Uterus (tissue), 2 donors: ENCODE measurements at regions not wholly inside any gene's neighbourhood (a gene's known extent, or its start where the extent isn't known, plus 50 kb on each side); places are given as distances from the start of the nearest gene placed in this dataset.

Experiments
- POLR2A ChIP-seq, 2 donors: fragments of 450-650 bp; IDR thresholded peaks; one replicate each; pipeline ENCODE4 v1.6.1; 2016; ENCODE audit warnings: antibody characterized with exemption in 2 of 2, mild to moderate bottlenecking in 1 of 2, moderate library complexity in 1 of 2
- TF ChIP-seq, protein P1 (sequence below), 4 experiments: fragments of 200-600 bp in 2 of 4; fragments of 450-650 bp in 2 of 4; sonication (generic) in 2 of 4; IDR thresholded peaks; one replicate each; pipeline ENCODE4 v1.5.1; 2016 to 2019; ENCODE audit warnings: antibody characterized with exemption in 4 of 4, mild to moderate bottlenecking in 2 of 4, moderate library complexity in 1 of 4

- TF ChIP-seq, protein P1, sequence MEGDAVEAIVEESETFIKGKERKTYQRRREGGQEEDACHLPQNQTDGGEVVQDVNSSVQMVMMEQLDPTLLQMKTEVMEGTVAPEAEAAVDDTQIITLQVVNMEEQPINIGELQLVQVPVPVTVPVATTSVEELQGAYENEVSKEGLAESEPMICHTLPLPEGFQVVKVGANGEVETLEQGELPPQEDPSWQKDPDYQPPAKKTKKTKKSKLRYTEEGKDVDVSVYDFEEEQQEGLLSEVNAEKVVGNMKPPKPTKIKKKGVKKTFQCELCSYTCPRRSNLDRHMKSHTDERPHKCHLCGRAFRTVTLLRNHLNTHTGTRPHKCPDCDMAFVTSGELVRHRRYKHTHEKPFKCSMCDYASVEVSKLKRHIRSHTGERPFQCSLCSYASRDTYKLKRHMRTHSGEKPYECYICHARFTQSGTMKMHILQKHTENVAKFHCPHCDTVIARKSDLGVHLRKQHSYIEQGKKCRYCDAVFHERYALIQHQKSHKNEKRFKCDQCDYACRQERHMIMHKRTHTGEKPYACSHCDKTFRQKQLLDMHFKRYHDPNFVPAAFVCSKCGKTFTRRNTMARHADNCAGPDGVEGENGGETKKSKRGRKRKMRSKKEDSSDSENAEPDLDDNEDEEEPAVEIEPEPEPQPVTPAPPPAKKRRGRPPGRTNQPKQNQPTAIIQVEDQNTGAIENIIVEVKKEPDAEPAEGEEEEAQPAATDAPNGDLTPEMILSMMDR (IDR thresholded peaks at IDR 0.05), result no peak
- no peak for TF ChIP-seq POLR2A (IDR thresholded peaks at IDR 0.05)
Observed at GRCh38 chr5:61964201-61964600, 341.8 kb upstream of the KIF2A start.
